Breast epithelium (tissue), 4 donors: ENCODE measurements at regions not wholly inside any gene's neighbourhood (a gene's known extent, or its start where the extent isn't known, plus 50 kb on each side); places are given as distances from the start of the nearest gene placed in this dataset.

Source experiments
- DNase-seq, 2 donors: peaks; one replicate each; pipeline ENCODE4 v3.0.0-alpha.2; 2019; ENCODE audit warnings: low spot score in 2 of 2
- H3K27ac ChIP-seq, 2 donors: fragments of 200-600 bp; sonication (generic) in 1 of 2; one replicate each; pipeline ENCODE4 v1.5.1; 2016 to 2019; ENCODE audit warnings: mild to moderate bottlenecking in 1 of 2
- H3K27me3 ChIP-seq, 2 donors: fragments of 200-600 bp; sonication (generic) in 1 of 2; one replicate each; pipeline versions ENCODE4 v1.5.1 to v1.6.0; 2017 to 2019; ENCODE audit warnings: control low read depth in 1 of 2, mild to moderate bottlenecking in 1 of 2
- H3K36me3 ChIP-seq: fragments of 200-600 bp; one replicate; pipeline ENCODE4 v1.5.1; 2019
- H3K4me1 ChIP-seq, 2 donors: fragments of 200-600 bp; sonication (generic); one replicate each; pipeline ENCODE4 v1.5.1; 2016 to 2019; ENCODE audit warnings: control low read depth in 1 of 2
- H3K4me3 ChIP-seq, 3 donors: fragments of 200-600 bp; sonication (generic); 1 replicate in 2 of 3; 2 replicates in 1 of 3; pipeline ENCODE4 v1.5.1; 2016 to 2019; ENCODE audit warnings: mild to moderate bottlenecking in 3 of 3, moderate library complexity in 2 of 3
- H3K9me3 ChIP-seq, 2 donors: fragments of 200-600 bp; sonication (generic) in 1 of 2; one replicate each; pipeline ENCODE4 v1.5.1; 2016 to 2019; ENCODE audit warnings: control low read depth in 1 of 2
- CTCF ChIP-seq, 3 donors: fragments of 450-650 bp; IDR thresholded peaks; one replicate each; pipeline ENCODE4 v1.5.1; 2016 to 2017; ENCODE audit warnings: antibody characterized with exemption in 3 of 3, mild to moderate bottlenecking in 3 of 3, moderate library complexity in 3 of 3
- POLR2A ChIP-seq: fragments of 450-650 bp; IDR thresholded peaks from one replicate; pipeline ENCODE4 v1.6.1; 2016; ENCODE audit warnings: antibody characterized with exemption, mild to moderate bottlenecking, moderate library complexity
- POLR2AphosphoS5 ChIP-seq, 3 donors: sonication (generic); formaldehyde crosslinking; IDR thresholded peaks; one replicate each; pipeline ENCODE4 v1.6.1; 2017; ENCODE audit warnings: antibody characterized with exemption in 3 of 3
- intact Hi-C: fragments of 100-400 bp; cut with DNase I; formaldehyde crosslinking; loops from one replicate; pipeline ENCODE4 v1.15.1; 2023; ENCODE audit warnings: low total_unique reads

GRCh38 chr20:59405226-59406200, 105.1 kb downstream of the EDN3 start:
- no peak overlapping the region for H3K4me3 ChIP-seq
- TF ChIP-seq POLR2AphosphoS5 (IDR thresholded peaks at IDR 0.05) (no peak), CTCF (IDR thresholded peaks at IDR 0.05) (no peak), POLR2A (no peak)
- no peak overlapping the region for H3K27ac ChIP-seq
- no peaks in the 10 kb centered on the region for H3K36me3 ChIP-seq
- no peaks in the 10 kb centered on the region for H3K9me3 ChIP-seq
- peaks cover 2 to 49% of the 10 kb centered on the region in 2 donors for H3K27me3 ChIP-seq
- intact Hi-C loops, result loop anchor here (10.0 kb wide), 1 partner anchor 321 kb away; no protein-coding TSS in a partner anchor
- DNase-seq, result no peak
- peaks cover 0 to 5% of the 10 kb centered on the region in 2 donors for H3K4me1 ChIP-seq

- no peaks in the 10 kb centered on the region for H3K9me3 ChIP-seq
- H3K4me3 ChIP-seq, result no peak overlapping the region
- intact Hi-C loops, result loop anchor here (10.0 kb wide), 1 partner anchor 322 kb away; no protein-coding TSS in a partner anchor
- H3K27me3 ChIP-seq, result peaks cover 2 to 49% of the 10 kb centered on the region in 2 donors
- no peak for DNase-seq
- H3K4me1 ChIP-seq, result peaks cover 0 to 5% of the 10 kb centered on the region in 2 donors
- H3K27ac ChIP-seq, result no peak overlapping the region
- TF ChIP-seq POLR2AphosphoS5 (IDR thresholded peaks at IDR 0.05), result no peak
- TF ChIP-seq POLR2A, result no peak
- TF ChIP-seq CTCF (IDR thresholded peaks at IDR 0.05), result no peak
- no peaks in the 10 kb centered on the region for H3K36me3 ChIP-seq
Measured at GRCh38 chr20:59406446-59406845, 106.0 kb downstream of the EDN3 start.

GRCh38 chr20:59411170-59411569, 110.8 kb downstream of the EDN3 start:
- peaks cover 0 to 25% of the 10 kb centered on the region in 2 donors for H3K27me3 ChIP-seq
- DNase-seq, result no peak
- intact Hi-C loops, result no loop called here
- H3K4me1 ChIP-seq, result no peaks in the 10 kb centered on the region
- H3K9me3 ChIP-seq, result no peaks in the 10 kb centered on the region
- H3K27ac ChIP-seq, result no peak overlapping the region
- no peak for TF ChIP-seq POLR2A
- TF ChIP-seq POLR2AphosphoS5 (IDR thresholded peaks at IDR 0.05), result no peak
- no peak overlapping the region for H3K4me3 ChIP-seq
- H3K36me3 ChIP-seq, result no peaks in the 10 kb centered on the region

GRCh38 chr20:59411589-59411988, 111.2 kb downstream of the EDN3 start:
- Histone ChIP-seq H3K4me3 (no peak overlapping the region), H3K4me1 (no peaks in the 10 kb centered on the region), H3K27ac (no peak overlapping the region), H3K9me3 (no peaks in the 10 kb centered on the region), H3K27me3 (peaks cover 0 to 26% of the 10 kb centered on the region in 2 donors), H3K36me3 (no peaks in the 10 kb centered on the region)
- intact Hi-C loops, result no loop called here
- TF ChIP-seq CTCF (IDR thresholded peaks at IDR 0.05) (no peak), POLR2A (no peak), POLR2AphosphoS5 (IDR thresholded peaks at IDR 0.05) (no peak)
- DNase-seq, result no peak

GRCh38 chr20:59412181-59412580, 111.8 kb downstream of the EDN3 start:
- no peak overlapping the region for H3K4me3 ChIP-seq
- no peaks in the 10 kb centered on the region for H3K4me1 ChIP-seq
- H3K27ac ChIP-seq, result no peak overlapping the region
- peaks cover 0 to 31% of the 10 kb centered on the region in 2 donors for H3K27me3 ChIP-seq
- TF ChIP-seq POLR2A, result no peak
- no peak for TF ChIP-seq POLR2AphosphoS5 (IDR thresholded peaks at IDR 0.05)
- no peak for TF ChIP-seq CTCF (IDR thresholded peaks at IDR 0.05)
- DNase-seq, result no peak
- H3K9me3 ChIP-seq, result no peaks in the 10 kb centered on the region
- no peaks in the 10 kb centered on the region for H3K36me3 ChIP-seq
- intact Hi-C loops, result no loop called here
